ENCODE measurements at regions not wholly inside any gene's neighbourhood (a gene's known extent, or its start where the extent isn't known, plus 50 kb on each side); places are given as distances from the start of the nearest gene placed in this dataset.

DNA sequence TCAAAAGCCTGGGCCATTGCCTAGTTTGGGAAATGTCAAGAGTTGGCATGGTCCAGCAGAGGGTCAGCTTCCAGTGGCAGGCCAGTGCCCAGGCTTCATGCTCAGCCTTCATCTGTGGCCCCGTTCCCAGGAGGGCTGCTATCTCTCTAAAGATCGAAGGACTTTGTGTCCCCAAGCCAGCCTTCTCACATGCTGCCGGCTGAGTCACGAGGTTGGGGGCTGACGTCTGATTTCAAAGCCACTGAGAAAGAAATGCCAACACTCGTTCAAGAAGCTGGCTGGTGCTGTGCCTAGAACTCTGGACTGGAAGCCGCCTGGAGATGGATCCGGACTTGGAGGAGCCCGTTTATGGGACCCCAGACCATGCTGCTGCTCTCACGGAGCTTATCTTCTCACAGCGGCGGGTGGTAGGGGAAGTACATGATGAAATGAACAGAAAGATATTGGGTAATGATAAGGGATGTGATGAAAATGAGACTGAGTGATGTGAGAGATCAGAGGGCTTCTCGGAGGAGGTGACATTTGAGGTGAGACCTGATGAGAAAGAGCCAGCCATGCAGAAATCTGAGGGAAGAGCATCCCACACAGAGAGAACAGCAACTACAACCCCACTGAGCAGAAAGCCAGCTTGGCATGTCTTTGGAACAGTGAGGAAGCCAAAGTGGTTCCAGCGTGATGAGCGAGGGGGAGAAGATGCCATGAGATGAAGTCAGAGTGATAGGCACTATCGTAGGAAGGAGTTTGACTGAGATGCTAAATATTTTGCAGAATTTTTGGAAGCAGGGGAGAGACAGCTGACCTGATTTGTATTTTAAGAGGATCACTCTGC is 54.9 kb upstream of the BOD1 start:
- Histone ChIP-seq H3K23ac (ENCODE audit: insufficient read length, low read depth, low read length) (no peak overlapping the region), H2AK5ac (ENCODE audit: insufficient read length, low read length) (no peak overlapping the region), H2BK120ac (ENCODE audit: low read depth, low read length, poor library complexity, severe bottlenecking) (no peak overlapping the region), H2AFZ (ENCODE audit: low read length) (no peak overlapping the region), H3K4me2 (ENCODE audit: insufficient read depth, insufficient read length, low read length) (no peak overlapping the region), H2BK15ac (ENCODE audit: low read depth, low read length) (no peak overlapping the region), H2BK12ac (ENCODE audit: insufficient read length, low read depth, low read length) (no peak overlapping the region), H3K9ac (ENCODE audit: extremely low read depth, insufficient read length, low read length) (no peak overlapping the region), H3K4ac (ENCODE audit: low read depth, low read length) (no peak overlapping the region), H3K27ac (ENCODE audit: insufficient read length, low read depth, low read length) (peak overlapping the region; percentile 90), H2BK5ac (ENCODE audit: insufficient read length, low read length) (peak overlapping the region; percentile 65), H4K91ac (ENCODE audit: insufficient read length, low read depth, low read length) (no peak overlapping the region), H3K79me1 (ENCODE audit: insufficient read depth, low read depth, low read length, poor library complexity, severe bottlenecking) (no peaks in the 10 kb centered on the region), H3K23me2 (ENCODE audit: insufficient read length, low read depth, low read length, poor library complexity, severe bottlenecking) (no peaks in the 10 kb centered on the region), H3K4me1 (ENCODE audit: insufficient read depth, low read length) (peaks cover 8% of the 10 kb centered on the region; the same call in 1 of the 2 replicates), H2BK20ac (ENCODE audit: low read depth, low read length, poor library complexity, severe bottlenecking) (no peak overlapping the region), H3K27me3 (ENCODE audit: insufficient read depth, low read length) (no peaks in the 10 kb centered on the region), H4K20me1 (ENCODE audit: control insufficient read depth, insufficient read depth, insufficient read length) (no peaks in the 10 kb centered on the region), H4K8ac (replicated peaks; ENCODE audit: insufficient read length, low read depth, low read length) (no peak overlapping the region), H3K9me3 (ENCODE audit: control insufficient read depth, low read depth, low read length) (peaks cover 10% of the 10 kb centered on the region), H3K79me2 (ENCODE audit: insufficient read depth, low read length) (no peaks in the 10 kb centered on the region), H3T11ph (ENCODE audit: low read length) (no peak overlapping the region), H3K18ac (ENCODE audit: insufficient read length, low read depth, low read length) (no peak overlapping the region), H3K14ac (ENCODE audit: insufficient read depth, low read length) (peak overlapping the region; percentile 16; the same call in 1 of the 2 replicates), H3K56ac (ENCODE audit: insufficient read length, low read depth, low read length) (no peak overlapping the region), H4K5ac (ENCODE audit: insufficient read length, low read depth, low read length) (no peak overlapping the region)
- TF ChIP-seq CTCF (conservative IDR thresholded peaks at IDR 0.05): no peak
- WGBS (ENCODE audit: extremely low coverage, insufficient read length, low lambda C conversion rate): 100% methylated on average over 1 of the region's 16 CpGs
- Mint-ChIP-seq H3K4me3 (peak overlapping the region in 1 of 2 experiments; percentile 23; a peak in 1 of 5 replicates), H3K9me3 (peaks cover 46 to 53% of the 10 kb centered on the region in 2 experiments), H3K27me3 (ENCODE audit: low read depth) (peaks cover 10% of the 10 kb centered on the region), H3K4me1 (peaks cover 61% of the 10 kb centered on the region in 2 experiments), H3K27ac (peak overlapping the region in 2 of 3 experiments; percentile 35 to 95; a peak in 6 of 7 replicates), H3K36me3 (ENCODE audit: insufficient read depth in 1 of 3, low read depth in 3 of 3) (peaks cover 37 to 54% (median 48%) of the 10 kb centered on the region in 3 experiments)
- peak; percentile 35 for DNase-seq

All from H9 (cell line).